PFSK-1 (cell line): ENCODE measurements at regions not wholly inside any gene's neighbourhood (a gene's known extent, or its start where the extent isn't known, plus 50 kb on each side); places are given as distances from the start of the nearest gene placed in this dataset.

Experiments used
- FOXP2 ChIP-seq: optimal IDR thresholded peaks from 2 replicates; pipeline ENCODE3; 2011; ENCODE audit warnings: borderline replicate concordance, control low read depth, inconsistent platforms; ENCODE audit not compliant: insufficient read depth; ENCODE audit errors: extremely low read length, extremely low read depth
- POLR2AphosphoS5 ChIP-seq: IDR thresholded peaks from 2 replicates; pipeline ENCODE4 v1.6.1; 2012; ENCODE audit warnings: low read depth, mild to moderate bottlenecking, control low read depth, low read length, moderate library complexity
- REST ChIP-seq, 2 experiments: IDR thresholded peaks; 2 replicates each; pipeline versions ENCODE4 v1.6.1 to v1.8.0; 2011 to 2012; ENCODE audit warnings: low read depth in 2 of 2, low read length in 2 of 2, control low read depth in 1 of 2, inconsistent platforms in 1 of 2, mild to moderate bottlenecking in 1 of 2, moderate library complexity in 1 of 2; ENCODE audit not compliant: insufficient read depth in 1 of 2
- SIN3A ChIP-seq: IDR thresholded peaks from 2 replicates; pipeline ENCODE4 v1.6.1; 2012; ENCODE audit warnings: mild to moderate bottlenecking, low read length, moderate library complexity, borderline replicate concordance; ENCODE audit not compliant: insufficient read depth
- TAF1 ChIP-seq: IDR thresholded peaks from 2 replicates; pipeline ENCODE4 v1.6.1; 2012; ENCODE audit warnings: low read length, control low read depth, borderline replicate concordance; ENCODE audit not compliant: insufficient read depth

GRCh38 chr10:52376694-52377354 is 62.7 kb downstream of the DKK1 start:
- no peak for TF ChIP-seq TAF1
- no peak for TF ChIP-seq REST (IDR thresholded peaks at IDR 0.05; ENCODE audit: insufficient read depth in 1 of 2, low read depth in 2 of 2, low read length in 2 of 2)
- TF ChIP-seq SIN3A, result no peak
- TF ChIP-seq POLR2AphosphoS5, result no peak
- no peak for TF ChIP-seq FOXP2
